Liver (tissue), 8 donors: ENCODE measurements at regions not wholly inside any gene's neighbourhood (a gene's known extent, or its start where the extent isn't known, plus 50 kb on each side); places are given as distances from the start of the nearest gene placed in this dataset.

Experiments
- DNase-seq: peaks from one replicate; pipeline ENCODE4 v3.0.0-alpha.2; 2017; ENCODE audit warnings: low spot score
- H3K27ac ChIP-seq, 2 donors: one replicate each; pipeline ENCODE4 v1.7.0; 2013; ENCODE audit warnings: inconsistent platforms in 2 of 2, low read length in 2 of 2, control low read depth in 1 of 2, low read depth in 1 of 2, mild to moderate bottlenecking in 1 of 2
- H3K27me3 ChIP-seq, 4 donors: one replicate each; pipeline versions ENCODE4 v1.6.1 to v1.7.0; 2013; ENCODE audit warnings: low read length in 3 of 4, inconsistent platforms in 1 of 4, mild to moderate bottlenecking in 1 of 4, moderate library complexity in 1 of 4; ENCODE audit not compliant: control insufficient read depth in 4 of 4, insufficient read depth in 4 of 4
- H3K36me3 ChIP-seq, 4 donors: one replicate each; pipeline versions ENCODE4 v1.6.1 to v1.7.0; 2013; ENCODE audit warnings: low read length in 3 of 4, mild to moderate bottlenecking in 3 of 4, low read depth in 1 of 4, moderate library complexity in 1 of 4; ENCODE audit not compliant: control insufficient read depth in 4 of 4, insufficient read depth in 3 of 4
- H3K4me1 ChIP-seq, 4 donors: one replicate each; pipeline versions ENCODE4 v1.6.1 to v1.7.0; 2013; ENCODE audit warnings: low read length in 3 of 4, mild to moderate bottlenecking in 3 of 4, moderate library complexity in 1 of 4; ENCODE audit not compliant: control insufficient read depth in 4 of 4, insufficient read depth in 4 of 4
- H3K4me3 ChIP-seq, 3 donors: one replicate each; pipeline versions ENCODE4 v1.6.1 to v1.7.0; 2013; ENCODE audit warnings: low read length in 3 of 3, control low read depth in 1 of 3, low read depth in 1 of 3, mild to moderate bottlenecking in 1 of 3
- H3K9ac ChIP-seq, 2 donors: one replicate each; pipeline ENCODE4 v1.7.0; 2013; ENCODE audit warnings: low read length in 2 of 2, mild to moderate bottlenecking in 2 of 2, moderate library complexity in 2 of 2, control low read depth in 1 of 2, low read depth in 1 of 2
- H3K9me3 ChIP-seq, 4 donors: one replicate each; pipeline versions ENCODE4 v1.6.1 to v1.7.0; 2013; ENCODE audit warnings: low read length in 3 of 4; ENCODE audit not compliant: control insufficient read depth in 4 of 4
- EGR1 ChIP-seq, 2 donors: IDR thresholded peaks; 2 replicates each; pipeline ENCODE4 v1.6.1; 2016 to 2018; ENCODE audit warnings: antibody characterized with exemption in 2 of 2, low read depth in 2 of 2
- FOXA1 ChIP-seq: IDR thresholded peaks from 2 replicates; pipeline ENCODE4 v1.6.1; 2016; ENCODE audit warnings: antibody characterized with exemption
- GABPA ChIP-seq, 2 donors: IDR thresholded peaks in 1 of 2; conservative IDR thresholded peaks in 1 of 2; 2 replicates each; pipeline ENCODE4 v1.6.1; 2016; ENCODE audit warnings: antibody characterized with exemption in 2 of 2, mild to moderate bottlenecking in 1 of 2, moderate library complexity in 1 of 2
- HNF4A ChIP-seq, 2 donors: conservative IDR thresholded peaks; 2 replicates each; pipeline ENCODE4 v1.6.1; 2016; ENCODE audit warnings: antibody characterized with exemption in 2 of 2, mild to moderate bottlenecking in 2 of 2
- HNF4G ChIP-seq: IDR thresholded peaks from 2 replicates; pipeline ENCODE4 v1.6.1; 2016; ENCODE audit warnings: antibody characterized with exemption
- JUND ChIP-seq, 2 donors: IDR thresholded peaks; 2 replicates each; pipeline ENCODE4 v1.6.1; 2016; ENCODE audit warnings: antibody characterized with exemption in 2 of 2
- NR2F2 ChIP-seq: IDR thresholded peaks from 2 replicates; pipeline ENCODE4 v1.6.1; 2016; ENCODE audit warnings: antibody characterized with exemption
- RAD21 ChIP-seq, 2 donors: IDR thresholded peaks; 2 replicates each; pipeline ENCODE4 v1.6.1; 2016; ENCODE audit warnings: antibody characterized with exemption in 2 of 2, mild to moderate bottlenecking in 2 of 2
- RXRA ChIP-seq, 2 donors: IDR thresholded peaks; 2 replicates each; pipeline ENCODE4 v1.6.1; 2017 to 2018; ENCODE audit warnings: antibody characterized with exemption in 2 of 2, mild to moderate bottlenecking in 1 of 2
- SP1 ChIP-seq: IDR thresholded peaks from 2 replicates; pipeline ENCODE4 v1.6.1; 2018; ENCODE audit warnings: antibody characterized with exemption, mild to moderate bottlenecking
- TAF1 ChIP-seq: conservative IDR thresholded peaks from 2 replicates; pipeline ENCODE4 v1.6.1; 2016; ENCODE audit warnings: antibody characterized with exemption, mild to moderate bottlenecking
- YY1 ChIP-seq: IDR thresholded peaks from 2 replicates; pipeline ENCODE4 v1.6.1; 2016; ENCODE audit warnings: antibody characterized with exemption, mild to moderate bottlenecking
- ZBTB33 ChIP-seq: IDR thresholded peaks from 2 replicates; pipeline ENCODE4 v1.6.1; 2016; ENCODE audit warnings: antibody characterized with exemption
- WGBS: extraction: QIAGEN DNeasy Blood & Tissue Kit; methylation state at CpG from one replicate; pipeline ENCODE4 v1.1.7; 2013; 5-methylcytosine and 5-hydroxymethylcytosine counted together
- TF ChIP-seq, protein P1 (sequence below): fragments of 150-350 bp; IDR thresholded peaks from 2 replicates; pipeline ENCODE4 v1.5.1; 2017; ENCODE audit warnings: improper control_type of control experiment, low read depth, low read length; ENCODE audit not compliant: missing input control
- TF ChIP-seq, protein P2 (sequence below): IDR thresholded peaks from 2 replicates; pipeline ENCODE4 v1.6.1; 2016; ENCODE audit warnings: antibody characterized with exemption
- TF ChIP-seq, protein P3 (sequence below): IDR thresholded peaks from 2 replicates; pipeline ENCODE4 v1.6.1; 2016; ENCODE audit warnings: antibody characterized with exemption, mild to moderate bottlenecking
- TF ChIP-seq, protein P4 (sequence below): IDR thresholded peaks from 2 replicates; pipeline ENCODE4 v1.6.1; 2016; ENCODE audit warnings: antibody characterized with exemption
- donor health status: healthy.
- donor health status: healthy.
- donor health status: healthy.
- donor health status: healthy.
- donor health status: healthy.

GRCh38 chr5:128597156-128597555, 59.1 kb upstream of the FBN2 start:
- Histone ChIP-seq H3K9me3 (no peaks in the 10 kb centered on the region), H3K27ac (no peak overlapping the region), H3K4me3 (no peak overlapping the region), H3K27me3 (no peaks in the 10 kb centered on the region), H3K9ac (no peak overlapping the region), H3K4me1 (no peaks in the 10 kb centered on the region), H3K36me3 (no peaks in the 10 kb centered on the region)
- TF ChIP-seq SP1 (no peak), YY1 (no peak), RXRA (IDR thresholded peaks at IDR 0.05) (no peak), RAD21 (IDR thresholded peaks at IDR 0.05) (no peak), GABPA (IDR thresholded peaks at IDR 0.05 in 1 of 2, conservative IDR thresholded peaks at IDR 0.05 in 1 of 2) (no peak), ZBTB33 (no peak), NR2F2 (no peak), JUND (IDR thresholded peaks at IDR 0.05) (no peak), EGR1 (IDR thresholded peaks at IDR 0.05; ENCODE audit: low read depth in 2 of 2) (no peak), TAF1 (no peak), HNF4A (conservative IDR thresholded peaks at IDR 0.05) (no peak)
- TF ChIP-seq, protein P1, sequence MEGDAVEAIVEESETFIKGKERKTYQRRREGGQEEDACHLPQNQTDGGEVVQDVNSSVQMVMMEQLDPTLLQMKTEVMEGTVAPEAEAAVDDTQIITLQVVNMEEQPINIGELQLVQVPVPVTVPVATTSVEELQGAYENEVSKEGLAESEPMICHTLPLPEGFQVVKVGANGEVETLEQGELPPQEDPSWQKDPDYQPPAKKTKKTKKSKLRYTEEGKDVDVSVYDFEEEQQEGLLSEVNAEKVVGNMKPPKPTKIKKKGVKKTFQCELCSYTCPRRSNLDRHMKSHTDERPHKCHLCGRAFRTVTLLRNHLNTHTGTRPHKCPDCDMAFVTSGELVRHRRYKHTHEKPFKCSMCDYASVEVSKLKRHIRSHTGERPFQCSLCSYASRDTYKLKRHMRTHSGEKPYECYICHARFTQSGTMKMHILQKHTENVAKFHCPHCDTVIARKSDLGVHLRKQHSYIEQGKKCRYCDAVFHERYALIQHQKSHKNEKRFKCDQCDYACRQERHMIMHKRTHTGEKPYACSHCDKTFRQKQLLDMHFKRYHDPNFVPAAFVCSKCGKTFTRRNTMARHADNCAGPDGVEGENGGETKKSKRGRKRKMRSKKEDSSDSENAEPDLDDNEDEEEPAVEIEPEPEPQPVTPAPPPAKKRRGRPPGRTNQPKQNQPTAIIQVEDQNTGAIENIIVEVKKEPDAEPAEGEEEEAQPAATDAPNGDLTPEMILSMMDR, result no peak
- TF ChIP-seq, protein P2, sequence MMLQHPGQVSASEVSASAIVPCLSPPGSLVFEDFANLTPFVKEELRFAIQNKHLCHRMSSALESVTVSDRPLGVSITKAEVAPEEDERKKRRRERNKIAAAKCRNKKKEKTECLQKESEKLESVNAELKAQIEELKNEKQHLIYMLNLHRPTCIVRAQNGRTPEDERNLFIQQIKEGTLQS, result no peak
- TF ChIP-seq, protein P3, sequence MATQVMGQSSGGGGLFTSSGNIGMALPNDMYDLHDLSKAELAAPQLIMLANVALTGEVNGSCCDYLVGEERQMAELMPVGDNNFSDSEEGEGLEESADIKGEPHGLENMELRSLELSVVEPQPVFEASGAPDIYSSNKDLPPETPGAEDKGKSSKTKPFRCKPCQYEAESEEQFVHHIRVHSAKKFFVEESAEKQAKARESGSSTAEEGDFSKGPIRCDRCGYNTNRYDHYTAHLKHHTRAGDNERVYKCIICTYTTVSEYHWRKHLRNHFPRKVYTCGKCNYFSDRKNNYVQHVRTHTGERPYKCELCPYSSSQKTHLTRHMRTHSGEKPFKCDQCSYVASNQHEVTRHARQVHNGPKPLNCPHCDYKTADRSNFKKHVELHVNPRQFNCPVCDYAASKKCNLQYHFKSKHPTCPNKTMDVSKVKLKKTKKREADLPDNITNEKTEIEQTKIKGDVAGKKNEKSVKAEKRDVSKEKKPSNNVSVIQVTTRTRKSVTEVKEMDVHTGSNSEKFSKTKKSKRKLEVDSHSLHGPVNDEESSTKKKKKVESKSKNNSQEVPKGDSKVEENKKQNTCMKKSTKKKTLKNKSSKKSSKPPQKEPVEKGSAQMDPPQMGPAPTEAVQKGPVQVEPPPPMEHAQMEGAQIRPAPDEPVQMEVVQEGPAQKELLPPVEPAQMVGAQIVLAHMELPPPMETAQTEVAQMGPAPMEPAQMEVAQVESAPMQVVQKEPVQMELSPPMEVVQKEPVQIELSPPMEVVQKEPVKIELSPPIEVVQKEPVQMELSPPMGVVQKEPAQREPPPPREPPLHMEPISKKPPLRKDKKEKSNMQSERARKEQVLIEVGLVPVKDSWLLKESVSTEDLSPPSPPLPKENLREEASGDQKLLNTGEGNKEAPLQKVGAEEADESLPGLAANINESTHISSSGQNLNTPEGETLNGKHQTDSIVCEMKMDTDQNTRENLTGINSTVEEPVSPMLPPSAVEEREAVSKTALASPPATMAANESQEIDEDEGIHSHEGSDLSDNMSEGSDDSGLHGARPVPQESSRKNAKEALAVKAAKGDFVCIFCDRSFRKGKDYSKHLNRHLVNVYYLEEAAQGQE, result no peak
- TF ChIP-seq, protein P4, sequence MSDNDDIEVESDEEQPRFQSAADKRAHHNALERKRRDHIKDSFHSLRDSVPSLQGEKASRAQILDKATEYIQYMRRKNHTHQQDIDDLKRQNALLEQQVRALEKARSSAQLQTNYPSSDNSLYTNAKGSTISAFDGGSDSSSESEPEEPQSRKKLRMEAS, result no peak
- no peak for DNase-seq
- 61% methylated on average over 3 of the region's 3 CpGs for WGBS

GRCh38 chr5:128613128-128613527, 75.1 kb upstream of the FBN2 start:
- Histone ChIP-seq H3K36me3 (no peaks in the 10 kb centered on the region), H3K9me3 (peaks cover 0 to 5% (median 3%) of the 10 kb centered on the region in 4 donors), H3K4me3 (no peak overlapping the region), H3K4me1 (no peaks in the 10 kb centered on the region), H3K27ac (no peak overlapping the region), H3K27me3 (peaks cover 0 to 3% (median 0%) of the 10 kb centered on the region in 4 donors), H3K9ac (no peak overlapping the region)
- no peak for DNase-seq
- TF ChIP-seq, protein P1, result no peak
- TF ChIP-seq FOXA1 (no peak), JUND (IDR thresholded peaks at IDR 0.05) (no peak), RAD21 (IDR thresholded peaks at IDR 0.05) (no peak), TAF1 (no peak), YY1 (no peak), EGR1 (IDR thresholded peaks at IDR 0.05; ENCODE audit: low read depth in 2 of 2) (no peak), HNF4G (no peak), HNF4A (conservative IDR thresholded peaks at IDR 0.05) (no peak), SP1 (no peak), GABPA (IDR thresholded peaks at IDR 0.05 in 1 of 2, conservative IDR thresholded peaks at IDR 0.05 in 1 of 2) (no peak), RXRA (IDR thresholded peaks at IDR 0.05) (no peak)
- TF ChIP-seq, protein P3, result no peak
- TF ChIP-seq, protein P2, result no peak
- 69% methylated on average over 4 of the region's 4 CpGs for WGBS
